Smooth muscle cell (in vitro differentiated cells): ENCODE measurements at regions not wholly inside any gene's neighbourhood (a gene's known extent, or its start where the extent isn't known, plus 50 kb on each side); places are given as distances from the start of the nearest gene placed in this dataset.

Experiments
- DNase-seq: peaks from one replicate; lab custom pipeline; 2025; ENCODE audit not compliant: unreplicated experiment; lab: John Stamatoyannopoulos, UW
- H2AFZ ChIP-seq: fragments of 200-600 bp; sonication (generic); 2 replicates; pipeline ENCODE4 v1.6.0; 2016; ENCODE audit warnings: antibody characterized with exemption, low read depth, mild to moderate bottlenecking
- H3F3A ChIP-seq: fragments of 200-600 bp; sonication (generic); 2 replicates; pipeline ENCODE4 v1.6.0; 2017; ENCODE audit warnings: antibody characterized with exemption, low read depth
- H3K27ac ChIP-seq: fragments of 200-600 bp; sonication (generic); 2 replicates; pipeline ENCODE4 v1.5.1; 2016; ENCODE audit warnings: low read depth, mild to moderate bottlenecking
- H3K27me3 ChIP-seq: fragments of 200-600 bp; sonication (generic); 2 replicates; pipeline ENCODE4 v1.6.1; 2016; ENCODE audit warnings: low read depth, mild to moderate bottlenecking
- H3K36me3 ChIP-seq: fragments of 200-600 bp; sonication (generic); 2 replicates; pipeline ENCODE4 v1.5.1; 2016; ENCODE audit warnings: low read depth
- H3K4me1 ChIP-seq: fragments of 200-600 bp; sonication (generic); 2 replicates; pipeline ENCODE4 v1.5.1; 2016; ENCODE audit warnings: low read depth
- H3K4me2 ChIP-seq: fragments of 200-600 bp; sonication (generic); 2 replicates; pipeline ENCODE4 v1.6.0; 2016; ENCODE audit warnings: mild to moderate bottlenecking
- H3K4me3 ChIP-seq: fragments of 200-600 bp; sonication (generic); 2 replicates; pipeline ENCODE4 v1.5.1; 2016; ENCODE audit warnings: mild to moderate bottlenecking
- H3K79me2 ChIP-seq: fragments of 200-600 bp; sonication (generic); 2 replicates; pipeline ENCODE4 v1.6.0; 2016; ENCODE audit warnings: low read depth, mild to moderate bottlenecking
- H3K9ac ChIP-seq: fragments of 200-600 bp; sonication (generic); 2 replicates; pipeline ENCODE4 v1.6.0; 2016; ENCODE audit warnings: low read depth
- H3K9me3 ChIP-seq: fragments of 200-600 bp; sonication (generic); replicated peaks from 2 replicates; pipeline ENCODE4 v1.5.1; 2016; ENCODE audit warnings: low read depth
- H4K20me1 ChIP-seq: fragments of 200-600 bp; sonication (generic); 2 replicates; pipeline ENCODE4 v1.6.0; 2016; ENCODE audit warnings: low read depth
- WGBS: methylation state at CpG from one replicate; pipeline ENCODE4 v1.1.7; 2016; ENCODE audit warnings: low lambda C conversion rate; 5-methylcytosine and 5-hydroxymethylcytosine counted together
- TF ChIP-seq, protein P1 (sequence below): fragments of 200-600 bp; sonication (generic); IDR thresholded peaks from 2 replicates; pipeline ENCODE4 v1.5.1; 2017; ENCODE audit warnings: borderline replicate concordance, mild to moderate bottlenecking, antibody characterized with exemption; ENCODE audit not compliant: insufficient read depth, poor library complexity, severe bottlenecking

- Histone ChIP-seq H4K20me1 (no peaks in the 10 kb centered on the region), H2AFZ (no peak overlapping the region), H3K9ac (no peak overlapping the region), H3K36me3 (no peaks in the 10 kb centered on the region), H3K4me1 (peaks cover 5% of the 10 kb centered on the region), H3K9me3 (no peaks in the 10 kb centered on the region), H3K4me3 (no peak overlapping the region), H3K27me3 (no peaks in the 10 kb centered on the region), H3F3A (no peaks in the 10 kb centered on the region), H3K27ac (no peak overlapping the region), H3K4me2 (no peak overlapping the region), H3K79me2 (no peaks in the 10 kb centered on the region)
- WGBS: 90% methylated on average over 8 of the region's 8 CpGs
- TF ChIP-seq, protein P1, sequence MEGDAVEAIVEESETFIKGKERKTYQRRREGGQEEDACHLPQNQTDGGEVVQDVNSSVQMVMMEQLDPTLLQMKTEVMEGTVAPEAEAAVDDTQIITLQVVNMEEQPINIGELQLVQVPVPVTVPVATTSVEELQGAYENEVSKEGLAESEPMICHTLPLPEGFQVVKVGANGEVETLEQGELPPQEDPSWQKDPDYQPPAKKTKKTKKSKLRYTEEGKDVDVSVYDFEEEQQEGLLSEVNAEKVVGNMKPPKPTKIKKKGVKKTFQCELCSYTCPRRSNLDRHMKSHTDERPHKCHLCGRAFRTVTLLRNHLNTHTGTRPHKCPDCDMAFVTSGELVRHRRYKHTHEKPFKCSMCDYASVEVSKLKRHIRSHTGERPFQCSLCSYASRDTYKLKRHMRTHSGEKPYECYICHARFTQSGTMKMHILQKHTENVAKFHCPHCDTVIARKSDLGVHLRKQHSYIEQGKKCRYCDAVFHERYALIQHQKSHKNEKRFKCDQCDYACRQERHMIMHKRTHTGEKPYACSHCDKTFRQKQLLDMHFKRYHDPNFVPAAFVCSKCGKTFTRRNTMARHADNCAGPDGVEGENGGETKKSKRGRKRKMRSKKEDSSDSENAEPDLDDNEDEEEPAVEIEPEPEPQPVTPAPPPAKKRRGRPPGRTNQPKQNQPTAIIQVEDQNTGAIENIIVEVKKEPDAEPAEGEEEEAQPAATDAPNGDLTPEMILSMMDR: no peak
- DNase-seq: no peak
Measured at GRCh38 chr11:92436034-92436920, 211.7 kb downstream of the FAT3 start.

DNA sequence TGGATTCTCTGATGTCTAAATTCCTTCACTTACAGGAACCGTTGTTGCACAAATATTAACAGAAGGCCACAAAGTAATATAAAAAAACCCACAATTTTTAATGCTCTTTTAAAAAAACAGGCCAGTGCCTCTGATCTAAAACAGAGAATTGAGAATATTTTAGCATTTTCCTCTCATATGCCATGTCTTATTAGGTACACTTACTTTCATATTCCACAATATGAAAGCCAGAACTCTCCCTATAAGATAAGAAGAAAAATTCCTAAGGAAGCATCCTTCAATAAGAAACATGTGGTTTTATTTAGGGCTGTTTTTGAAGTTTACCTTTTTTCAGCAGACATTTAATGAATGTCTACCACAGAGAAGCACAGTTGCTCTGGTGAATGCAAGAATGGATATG lies 214.5 kb downstream of the FAT3 start:
- no peak overlapping the region for H2AFZ ChIP-seq
- peaks cover 7% of the 10 kb centered on the region for H3K4me1 ChIP-seq
- H3F3A ChIP-seq: no peaks in the 10 kb centered on the region
- no peak overlapping the region for H3K4me3 ChIP-seq
- no peaks in the 10 kb centered on the region for H3K27me3 ChIP-seq
- TF ChIP-seq, protein P1: no peak
- WGBS: 94% methylated on average over 1 of the region's 1 CpG
- H3K9me3 ChIP-seq: no peaks in the 10 kb centered on the region
- H3K79me2 ChIP-seq: no peaks in the 10 kb centered on the region
- no peak overlapping the region for H3K4me2 ChIP-seq
- DNase-seq: no peak
- H3K27ac ChIP-seq: no peak overlapping the region
- H3K36me3 ChIP-seq: no peaks in the 10 kb centered on the region
- H4K20me1 ChIP-seq: no peaks in the 10 kb centered on the region
- no peak overlapping the region for H3K9ac ChIP-seq

- Histone ChIP-seq H3K27me3 (no peaks in the 10 kb centered on the region), H3K4me3 (no peak overlapping the region), H3K9me3 (no peaks in the 10 kb centered on the region), H3K27ac (no peak overlapping the region), H3K36me3 (no peaks in the 10 kb centered on the region), H3K79me2 (no peaks in the 10 kb centered on the region), H3K4me1 (peaks cover 7% of the 10 kb centered on the region), H3K4me2 (peak overlapping the region; percentile 4), H3K9ac (no peak overlapping the region), H3F3A (no peaks in the 10 kb centered on the region), H4K20me1 (no peaks in the 10 kb centered on the region), H2AFZ (no peak overlapping the region)
- TF ChIP-seq, protein P1: no peak
- no peak for DNase-seq
- 41% methylated on average over 4 of the region's 4 CpGs for WGBS
Measured at GRCh38 chr11:92440701-92441442, 216.3 kb downstream of the FAT3 start.
